ENCODE measurements at regions not wholly inside any gene's neighbourhood (a gene's known extent, or its start where the extent isn't known, plus 50 kb on each side); places are given as distances from the start of the nearest gene placed in this dataset.

DNA sequence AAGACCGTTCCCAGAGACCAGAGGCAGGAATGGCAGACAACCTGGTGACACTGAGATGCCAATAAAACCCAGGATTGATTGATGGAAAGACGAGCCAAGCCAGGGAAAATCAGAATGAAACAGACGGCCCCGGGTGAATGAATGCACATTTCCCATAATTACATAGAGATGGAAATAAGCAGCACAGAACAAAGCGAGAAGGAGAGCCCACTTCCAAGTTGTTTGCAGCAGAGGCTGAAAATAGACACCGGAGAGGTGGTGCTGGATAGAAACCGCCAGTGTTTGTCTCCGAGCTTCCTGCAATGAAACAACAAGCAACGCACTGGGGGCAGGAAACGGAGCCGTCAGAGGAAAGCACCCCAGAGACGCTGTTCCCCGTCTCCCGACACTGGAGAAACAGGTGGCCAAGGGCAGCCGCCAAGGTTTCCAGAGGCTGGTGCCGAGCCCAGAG lies 406.8 kb downstream of the SHANK2 start:
- H3K27ac ChIP-seq: no peak overlapping the region
- TF ChIP-seq, protein P1, sequence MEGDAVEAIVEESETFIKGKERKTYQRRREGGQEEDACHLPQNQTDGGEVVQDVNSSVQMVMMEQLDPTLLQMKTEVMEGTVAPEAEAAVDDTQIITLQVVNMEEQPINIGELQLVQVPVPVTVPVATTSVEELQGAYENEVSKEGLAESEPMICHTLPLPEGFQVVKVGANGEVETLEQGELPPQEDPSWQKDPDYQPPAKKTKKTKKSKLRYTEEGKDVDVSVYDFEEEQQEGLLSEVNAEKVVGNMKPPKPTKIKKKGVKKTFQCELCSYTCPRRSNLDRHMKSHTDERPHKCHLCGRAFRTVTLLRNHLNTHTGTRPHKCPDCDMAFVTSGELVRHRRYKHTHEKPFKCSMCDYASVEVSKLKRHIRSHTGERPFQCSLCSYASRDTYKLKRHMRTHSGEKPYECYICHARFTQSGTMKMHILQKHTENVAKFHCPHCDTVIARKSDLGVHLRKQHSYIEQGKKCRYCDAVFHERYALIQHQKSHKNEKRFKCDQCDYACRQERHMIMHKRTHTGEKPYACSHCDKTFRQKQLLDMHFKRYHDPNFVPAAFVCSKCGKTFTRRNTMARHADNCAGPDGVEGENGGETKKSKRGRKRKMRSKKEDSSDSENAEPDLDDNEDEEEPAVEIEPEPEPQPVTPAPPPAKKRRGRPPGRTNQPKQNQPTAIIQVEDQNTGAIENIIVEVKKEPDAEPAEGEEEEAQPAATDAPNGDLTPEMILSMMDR (IDR thresholded peaks at IDR 0.05): no peak
- TF ChIP-seq ZFX (IDR thresholded peaks at IDR 0.05; ENCODE audit: borderline replicate concordance): no peak

DNA sequence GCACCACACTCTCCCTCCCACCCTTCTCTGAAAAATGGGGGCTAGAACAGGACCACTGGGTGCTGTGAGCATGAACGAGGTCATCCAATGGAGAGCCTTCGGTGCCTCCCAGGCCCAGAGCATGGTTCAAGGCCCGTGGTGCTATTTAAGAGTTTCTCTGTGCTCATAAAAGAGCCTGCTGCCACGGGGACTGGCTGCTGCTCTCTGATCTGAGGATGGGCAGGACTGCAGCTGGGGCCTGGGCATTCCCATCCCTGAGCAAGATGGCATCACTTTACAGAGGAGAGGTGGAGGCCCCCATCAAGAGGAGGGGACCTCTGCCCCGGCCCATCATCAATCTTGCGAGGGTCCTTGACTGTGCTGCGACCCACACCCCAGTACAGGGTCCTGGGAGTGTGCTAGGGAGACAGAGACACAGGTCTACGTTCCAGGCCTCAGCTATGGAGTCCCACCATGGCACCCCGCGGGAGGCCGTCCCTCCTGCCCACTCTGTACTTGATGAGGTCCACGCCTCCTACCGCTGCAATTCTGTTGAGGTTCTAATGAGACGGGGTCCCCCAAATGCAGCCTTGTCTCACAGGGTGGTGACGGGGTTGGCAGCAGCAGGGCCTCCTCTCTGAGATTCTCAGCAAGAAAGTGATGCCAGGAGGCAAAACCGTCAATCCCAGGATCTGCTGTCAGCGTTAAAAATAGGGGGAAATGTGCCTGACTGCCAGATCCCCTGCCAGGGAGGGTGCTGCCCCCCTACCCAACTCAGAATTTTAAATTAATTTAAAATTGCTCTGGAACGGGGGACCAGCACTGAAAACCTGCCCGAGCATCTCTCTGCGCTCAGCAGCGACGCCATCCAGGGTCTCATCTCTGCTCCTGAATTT lies 405.4 kb downstream of the SHANK2 start:
- no peak overlapping the region for H3K27ac ChIP-seq
- TF ChIP-seq, protein P1 (IDR thresholded peaks at IDR 0.05): no peak
- TF ChIP-seq ZFX (IDR thresholded peaks at IDR 0.05; ENCODE audit: borderline replicate concordance): no peak

DNA sequence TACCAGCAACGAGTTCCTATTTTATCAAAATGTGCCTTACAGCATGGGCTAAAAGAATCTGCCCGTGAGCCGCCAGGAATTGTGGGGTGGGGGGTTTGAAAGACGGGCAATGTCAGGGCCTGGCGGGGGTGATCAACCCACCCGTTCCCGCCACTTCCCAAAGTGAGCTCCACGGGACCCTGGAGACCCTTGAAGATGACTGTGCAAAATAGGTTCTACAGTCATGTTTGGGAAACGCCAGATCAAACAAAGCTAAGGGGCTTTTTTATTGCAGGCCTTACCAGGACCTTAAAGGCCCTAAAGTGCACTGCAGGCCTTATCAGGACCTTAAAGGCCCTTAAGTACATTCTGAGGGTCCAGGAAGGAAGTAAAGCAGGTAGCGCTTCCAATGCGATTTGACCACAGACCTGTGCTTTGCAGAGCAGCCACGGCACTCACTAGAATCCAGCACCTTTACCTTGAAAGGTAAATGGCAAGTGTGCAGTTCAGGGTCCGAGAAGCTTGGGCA lies 404.1 kb downstream of the SHANK2 start:
- no peak overlapping the region for H3K27ac ChIP-seq
- TF ChIP-seq, protein P1 (IDR thresholded peaks at IDR 0.05): no peak
- no peak for TF ChIP-seq ZFX (IDR thresholded peaks at IDR 0.05; ENCODE audit: borderline replicate concordance)

- H3K27ac ChIP-seq: no peak overlapping the region
- TF ChIP-seq, protein P1 (IDR thresholded peaks at IDR 0.05): no peak
- no peak for TF ChIP-seq ZFX (IDR thresholded peaks at IDR 0.05; ENCODE audit: borderline replicate concordance)
Observed at GRCh38 chr11:70849031-70849430, 403.3 kb downstream of the SHANK2 start.

GRCh38 chr11:70851308-70851707 lies 401.1 kb downstream of the SHANK2 start:
- TF ChIP-seq, protein P1 (IDR thresholded peaks at IDR 0.05): no peak
- no peak for TF ChIP-seq ZFX (IDR thresholded peaks at IDR 0.05; ENCODE audit: borderline replicate concordance)
- H3K27ac ChIP-seq: no peak overlapping the region

DNA sequence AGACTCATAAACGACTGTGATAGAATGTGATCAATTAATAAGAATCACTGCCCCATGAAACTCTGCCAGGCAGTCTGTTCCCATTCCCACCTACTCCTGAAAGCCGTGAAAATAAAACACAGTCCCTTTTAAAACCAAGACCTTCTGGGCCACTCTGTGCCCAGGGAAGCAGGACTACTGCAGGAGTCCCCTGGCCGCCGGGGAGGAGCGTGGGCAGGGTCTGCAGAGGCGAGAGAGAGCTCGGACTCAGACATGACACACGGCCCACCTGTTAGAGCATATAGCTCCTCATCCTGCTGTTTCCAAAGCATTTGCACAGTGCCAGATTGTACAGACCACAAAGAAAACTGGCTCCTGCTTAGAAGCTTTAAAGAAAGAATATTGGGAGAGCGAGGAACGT lies 400.5 kb downstream of the SHANK2 start:
- no peak overlapping the region for H3K27ac ChIP-seq
- TF ChIP-seq, protein P1 (IDR thresholded peaks at IDR 0.05): no peak
- no peak for TF ChIP-seq ZFX (IDR thresholded peaks at IDR 0.05; ENCODE audit: borderline replicate concordance)
